ENCODE measurements at regions not wholly inside any gene's neighbourhood (a gene's known extent, or its start where the extent isn't known, plus 50 kb on each side); places are given as distances from the start of the nearest gene placed in this dataset.

GRCh38 chr10:61543831-61544230, 90.7 kb upstream of the TMEM26 start:
- CTCF ChIA-PET: no interaction called here
- Histone ChIP-seq H3K4me1 (ENCODE audit: control insufficient read depth, insufficient read depth, low read length) (no peaks in the 10 kb centered on the region), H3K4me3 (ENCODE audit: low read depth in 2 of 2, low read length in 2 of 2) (no peak overlapping the region), H3K27me3 (ENCODE audit: control insufficient read depth, insufficient read depth, low read length) (no peaks in the 10 kb centered on the region), H3K9me3 (ENCODE audit: control insufficient read depth, insufficient read depth, low read depth, low read length) (no peaks in the 10 kb centered on the region), H3K36me3 (ENCODE audit: control insufficient read depth, insufficient read depth, low read length) (no peaks in the 10 kb centered on the region), H3K27ac (ENCODE audit: low read length) (no peak overlapping the region)
- ATAC-seq: no peak
- BruUV-seq (replicated peaks): no TSS peak
- no peak for TF ChIP-seq POLR2AphosphoS5 (IDR thresholded peaks at IDR 0.05; ENCODE audit: low read depth, low read length)
- no peak for TF ChIP-seq REST (IDR thresholded peaks at IDR 0.05; ENCODE audit: insufficient read depth in 1 of 2, low read depth in 2 of 2, low read length in 1 of 2)
- TF ChIP-seq CTCF (IDR thresholded peaks at IDR 0.05): no peak
- TF ChIP-seq TCF7L2 (IDR thresholded peaks at IDR 0.05; ENCODE audit: low read depth, low read length): no peak
- no peak for TF ChIP-seq SIN3A (IDR thresholded peaks at IDR 0.05; ENCODE audit: borderline replicate concordance, insufficient read depth, low read depth, low read length)
- POLR2A ChIA-PET: no interaction called here
- intact Hi-C loops (cut with micrococcal nuclease; ENCODE audit: unreplicated experiment) (no loop called here), in situ Hi-C loops (cut with HindIII; ENCODE audit: low pct_unique_long_range_greater_than_20kb, low sequenced_read_pairs) (no loop called here)
- no peak for DNase-seq (ENCODE audit: low read depth, low spot score)

GRCh38 chr10:61542596-61542995, 89.4 kb upstream of the TMEM26 start:
- Histone ChIP-seq H3K4me3 (ENCODE audit: low read depth in 2 of 2, low read length in 2 of 2) (no peak overlapping the region), H3K27me3 (ENCODE audit: control insufficient read depth, insufficient read depth, low read length) (no peaks in the 10 kb centered on the region), H3K9me3 (ENCODE audit: control insufficient read depth, insufficient read depth, low read depth, low read length) (no peaks in the 10 kb centered on the region), H3K36me3 (ENCODE audit: control insufficient read depth, insufficient read depth, low read length) (no peaks in the 10 kb centered on the region), H3K4me1 (ENCODE audit: control insufficient read depth, insufficient read depth, low read length) (no peaks in the 10 kb centered on the region), H3K27ac (ENCODE audit: low read length) (no peak overlapping the region)
- intact Hi-C loops (cut with micrococcal nuclease; ENCODE audit: unreplicated experiment): no loop called here
- ChIA-PET POLR2A (no interaction called here), CTCF (no interaction called here)
- BruUV-seq (replicated peaks): no TSS peak
- TF ChIP-seq REST (IDR thresholded peaks at IDR 0.05; ENCODE audit: insufficient read depth in 1 of 2, low read depth in 2 of 2, low read length in 1 of 2): no peak
- TF ChIP-seq CTCF (IDR thresholded peaks at IDR 0.05): no peak
- TF ChIP-seq TCF7L2 (IDR thresholded peaks at IDR 0.05; ENCODE audit: low read depth, low read length): no peak
- no peak for TF ChIP-seq POLR2AphosphoS5 (IDR thresholded peaks at IDR 0.05; ENCODE audit: low read depth, low read length)
- TF ChIP-seq SIN3A (IDR thresholded peaks at IDR 0.05; ENCODE audit: borderline replicate concordance, insufficient read depth, low read depth, low read length): no peak
- no peak for ATAC-seq
- in situ Hi-C loops (cut with HindIII; ENCODE audit: low pct_unique_long_range_greater_than_20kb, low sequenced_read_pairs): no loop called here
- DNase-seq (ENCODE audit: low read depth, low spot score): no peak

Data from Panc1 (cell line).